ENCODE measurements at regions not wholly inside any gene's neighbourhood (a gene's known extent, or its start where the extent isn't known, plus 50 kb on each side); places are given as distances from the start of the nearest gene placed in this dataset.

- no peak for DNase-seq
These were observed 196.1 kb upstream of the FGGY start for GRCh38 chr1:59100708-59101374.

GRCh38 chr1:59101518-59101917, 195.4 kb upstream of the FGGY start:
- DNase-seq, result no peak

- DNase-seq, result no peak
These were observed 193.4 kb upstream of the FGGY start for GRCh38 chr1:59103457-59103856.

GRCh38 chr1:59104191-59104760, 192.6 kb upstream of the FGGY start:
- DNase-seq, result peak; percentile 29

GRCh38 chr1:59105548-59106507, 191.1 kb upstream of the FGGY start:
- no peak for DNase-seq

- no peak for DNase-seq
These were observed 189.4 kb upstream of the FGGY start for GRCh38 chr1:59107516-59107915.

- DNase-seq, result no peak
These were observed 189.0 kb upstream of the FGGY start for GRCh38 chr1:59107916-59108315.

GRCh38 chr1:59108481-59109317, 188.2 kb upstream of the FGGY start:
- no peak for DNase-seq

GRCh38 chr1:59110271-59110670, 186.6 kb upstream of the FGGY start:
- no peak for DNase-seq

- peak; percentile 49 for DNase-seq
These were observed 182.9 kb upstream of the FGGY start for GRCh38 chr1:59113876-59114457.

GRCh38 chr1:59115865-59116264, 181.0 kb upstream of the FGGY start:
- no peak for DNase-seq

- DNase-seq, result no peak
These were observed 179.9 kb upstream of the FGGY start for GRCh38 chr1:59116920-59117542.

GRCh38 chr1:59122527-59122926, 174.4 kb upstream of the FGGY start:
- no peak for DNase-seq

- no peak for DNase-seq
These were observed 173.7 kb upstream of the FGGY start for GRCh38 chr1:59123081-59123681.

- DNase-seq, result no peak
These were observed 172.7 kb upstream of the FGGY start for GRCh38 chr1:59124166-59124565.

GRCh38 chr1:59125154-59125553, 171.7 kb upstream of the FGGY start:
- DNase-seq, result no peak

- no peak for DNase-seq
These were observed 171.1 kb upstream of the FGGY start for GRCh38 chr1:59125676-59126320.

GRCh38 chr1:59126366-59126765, 170.5 kb upstream of the FGGY start:
- DNase-seq, result no peak

- DNase-seq, result no peak
These were observed 168.6 kb upstream of the FGGY start for GRCh38 chr1:59128239-59128736.

- no peak for DNase-seq
These were observed 168.1 kb upstream of the FGGY start for GRCh38 chr1:59128784-59129227.

GRCh38 chr1:59132295-59132694, 164.6 kb upstream of the FGGY start:
- DNase-seq, result no peak

All from NCI-H146 (cell line).